Choroid plexus epithelial cell (primary cell): ENCODE measurements at regions not wholly inside any gene's neighbourhood (a gene's known extent, or its start where the extent isn't known, plus 50 kb on each side); places are given as distances from the start of the nearest gene placed in this dataset.
A peak's percentile ranks its signal among the peaks of the same experiment; 100 is the strongest.
"Not testable (repeated sequence)": the region's sequence is repeated elsewhere in the genome, so short reads cannot be mapped to it uniquely, and the experiment has no call there.

Source experiments
- DNase-seq: peaks from one replicate; pipeline ENCODE4 v3.0.0-alpha.2; 2010; ENCODE audit warnings: low read depth
- H3K4me3 ChIP-seq: 2 replicates; pipeline ENCODE4 v1.5.1; 2011; ENCODE audit warnings: low read depth, mild to moderate bottlenecking, control low read depth, low read length, moderate library complexity
- TF ChIP-seq, protein P1 (sequence below): conservative IDR thresholded peaks from 2 replicates; pipeline ENCODE4 v1.5.1; 2011; ENCODE audit warnings: low read depth, mild to moderate bottlenecking, control low read depth, inconsistent platforms, low read length, moderate library complexity

DNA sequence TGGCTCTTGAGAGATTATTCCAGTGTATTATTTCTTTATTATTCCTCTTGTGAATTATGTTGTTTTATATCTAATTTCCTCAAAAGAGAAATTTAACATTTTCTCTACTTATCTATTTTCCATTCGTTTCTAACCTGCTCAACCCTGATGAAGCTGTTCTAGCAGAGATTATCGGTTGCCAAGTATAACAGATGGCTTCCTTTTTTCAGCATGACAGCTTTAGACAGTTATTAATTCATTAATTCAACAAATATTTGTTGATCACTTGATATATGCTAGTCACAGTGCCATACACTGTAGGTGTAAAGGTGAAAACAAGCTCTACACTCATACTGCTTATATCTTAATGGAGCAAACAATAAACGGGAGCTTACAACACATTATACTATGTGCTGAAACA is 137.9 kb upstream of the UBE2E3 start:
- H3K4me3 ChIP-seq = no peak overlapping the region
- DNase-seq = no peak
- TF ChIP-seq, protein P1, sequence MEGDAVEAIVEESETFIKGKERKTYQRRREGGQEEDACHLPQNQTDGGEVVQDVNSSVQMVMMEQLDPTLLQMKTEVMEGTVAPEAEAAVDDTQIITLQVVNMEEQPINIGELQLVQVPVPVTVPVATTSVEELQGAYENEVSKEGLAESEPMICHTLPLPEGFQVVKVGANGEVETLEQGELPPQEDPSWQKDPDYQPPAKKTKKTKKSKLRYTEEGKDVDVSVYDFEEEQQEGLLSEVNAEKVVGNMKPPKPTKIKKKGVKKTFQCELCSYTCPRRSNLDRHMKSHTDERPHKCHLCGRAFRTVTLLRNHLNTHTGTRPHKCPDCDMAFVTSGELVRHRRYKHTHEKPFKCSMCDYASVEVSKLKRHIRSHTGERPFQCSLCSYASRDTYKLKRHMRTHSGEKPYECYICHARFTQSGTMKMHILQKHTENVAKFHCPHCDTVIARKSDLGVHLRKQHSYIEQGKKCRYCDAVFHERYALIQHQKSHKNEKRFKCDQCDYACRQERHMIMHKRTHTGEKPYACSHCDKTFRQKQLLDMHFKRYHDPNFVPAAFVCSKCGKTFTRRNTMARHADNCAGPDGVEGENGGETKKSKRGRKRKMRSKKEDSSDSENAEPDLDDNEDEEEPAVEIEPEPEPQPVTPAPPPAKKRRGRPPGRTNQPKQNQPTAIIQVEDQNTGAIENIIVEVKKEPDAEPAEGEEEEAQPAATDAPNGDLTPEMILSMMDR = no peak

GRCh38 chr2:180840641-180841040 is 139.8 kb upstream of the UBE2E3 start:
- no peak overlapping the region for H3K4me3 ChIP-seq
- TF ChIP-seq, protein P1 = no peak
- DNase-seq = no peak

DNA sequence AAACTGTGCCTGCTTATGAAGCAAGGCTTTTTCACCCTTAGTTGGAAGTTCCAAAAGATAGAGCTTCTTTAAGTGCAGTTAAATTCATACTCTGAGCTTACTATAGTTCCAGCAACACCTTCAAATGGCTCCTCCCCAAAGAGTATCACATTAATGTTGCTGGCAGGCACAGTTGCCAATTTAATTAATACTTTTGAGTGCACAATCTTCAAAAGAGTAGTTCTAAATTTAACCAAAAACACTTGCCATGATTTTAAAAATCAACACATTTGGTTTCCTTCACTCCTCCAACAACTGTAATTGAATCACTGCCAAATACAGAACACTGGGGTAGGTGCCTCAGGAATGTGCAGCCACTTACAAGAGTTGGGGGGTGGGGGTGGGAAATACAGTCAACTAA is 150.6 kb upstream of the UBE2E3 start:
- TF ChIP-seq, protein P1 = no peak
- DNase-seq = no peak
- H3K4me3 ChIP-seq = no peak overlapping the region

DNA sequence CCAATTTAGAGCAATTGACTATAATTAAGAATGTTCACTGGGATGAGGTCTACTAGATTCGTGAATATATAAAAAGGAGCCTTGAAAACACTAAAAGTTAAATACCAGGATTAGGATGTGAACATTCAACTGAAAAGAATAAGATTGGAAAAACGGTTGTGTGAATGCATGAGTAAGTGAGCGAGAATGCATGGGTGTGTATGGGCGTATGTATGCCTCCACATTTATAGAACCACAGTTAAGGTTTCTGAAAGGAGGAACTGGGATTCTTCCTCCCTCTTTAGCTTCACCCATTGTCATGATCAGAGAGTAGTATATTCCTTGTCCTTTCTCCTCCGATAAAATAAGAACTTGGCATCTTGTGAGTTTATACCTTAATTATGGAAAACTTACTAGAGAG is 151.1 kb upstream of the UBE2E3 start:
- TF ChIP-seq, protein P1 = no peak
- no peak for DNase-seq
- no peak overlapping the region for H3K4me3 ChIP-seq

DNA sequence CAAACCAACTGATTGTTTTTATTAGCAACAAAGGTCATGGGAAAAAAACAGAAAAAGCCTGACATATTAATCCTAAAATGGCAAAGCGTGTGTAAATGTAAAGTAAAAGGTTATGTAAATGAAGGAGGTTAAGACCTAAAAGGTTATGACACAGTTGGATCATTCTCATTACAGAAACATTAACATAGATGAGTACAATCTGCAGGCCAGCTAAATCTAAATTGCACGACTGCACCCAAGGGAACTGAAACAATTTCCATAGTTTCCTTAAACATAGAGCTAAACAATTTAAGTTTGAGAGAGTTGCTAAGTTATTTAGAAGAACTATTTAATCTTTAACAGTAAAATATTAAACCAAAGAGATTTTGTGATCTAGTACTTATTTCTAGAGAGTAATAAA is 151.6 kb upstream of the UBE2E3 start:
- no peak for DNase-seq
- TF ChIP-seq, protein P1 = no peak
- H3K4me3 ChIP-seq = no peak overlapping the region

GRCh38 chr2:180823546-180824141 is 156.8 kb upstream of the UBE2E3 start:
- TF ChIP-seq, protein P1 = no peak
- DNase-seq = peak; percentile 79
- H3K4me3 ChIP-seq = no peak overlapping the region

DNA sequence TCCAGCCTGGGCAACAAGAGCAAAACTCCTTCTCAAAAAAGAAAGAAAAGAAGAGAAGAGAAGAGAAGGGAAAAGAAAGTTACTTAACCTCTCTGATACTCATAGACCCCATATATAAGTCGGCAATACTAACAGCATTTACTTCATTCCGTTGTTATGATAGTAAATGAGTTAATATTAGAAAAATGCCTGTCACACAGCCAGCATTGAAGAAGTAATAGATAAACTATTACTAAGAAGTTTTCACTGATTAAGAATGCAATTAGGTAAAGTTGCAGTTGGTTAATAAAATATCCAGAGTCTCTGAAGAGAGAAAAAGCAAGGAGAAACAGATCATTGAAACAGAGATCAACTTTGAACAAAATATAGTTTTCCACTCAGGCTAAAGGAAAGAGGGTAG is 161.3 kb upstream of the UBE2E3 start:
- no peak overlapping the region for H3K4me3 ChIP-seq
- TF ChIP-seq, protein P1 = no peak
- DNase-seq = no peak

DNA sequence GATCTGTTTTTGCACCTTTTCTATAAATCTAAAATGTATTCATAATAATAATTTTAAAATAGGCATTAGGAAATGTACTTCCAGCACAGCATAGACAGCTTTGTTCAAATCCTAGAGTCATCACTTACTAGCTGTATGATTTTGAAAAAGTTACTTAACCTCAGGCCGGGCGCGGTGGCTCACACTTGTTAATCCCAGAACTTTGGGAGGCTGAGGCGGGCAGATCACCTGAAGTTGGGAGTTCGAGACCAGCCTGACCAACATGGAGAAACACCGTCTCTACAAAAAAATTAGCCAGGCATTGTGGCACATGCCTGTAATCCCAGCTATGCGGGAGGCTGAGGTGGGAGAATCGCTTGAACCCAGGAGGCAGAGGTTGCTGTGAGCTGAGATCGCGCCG is 161.7 kb upstream of the UBE2E3 start:
- not testable (repeated sequence) for H3K4me3 ChIP-seq, DNase-seq
